ENCODE measurements at regions not wholly inside any gene's neighbourhood (a gene's known extent, or its start where the extent isn't known, plus 50 kb on each side); places are given as distances from the start of the nearest gene placed in this dataset.
"Not testable (repeated sequence)": the region's sequence is repeated elsewhere in the genome, so short reads cannot be mapped to it uniquely, and the experiment has no call there.

- not testable (repeated sequence) for ATAC-seq; H3K4me3 Mint-ChIP-seq; DNase-seq (ENCODE audit: low spot score in 2 of 2); H3K27ac Mint-ChIP-seq; H3K4me1 Mint-ChIP-seq; H3K9me3 Mint-ChIP-seq; H3K36me3 Mint-ChIP-seq
These were observed 80.6 kb upstream of the CLEC6A start for GRCh38 chr12:8375122-8375521.

- H3K4me3 Mint-ChIP-seq; DNase-seq (ENCODE audit: low spot score in 2 of 2); ATAC-seq; H3K9me3 Mint-ChIP-seq; H3K36me3 Mint-ChIP-seq; H3K4me1 Mint-ChIP-seq; H3K27ac Mint-ChIP-seq: not testable (repeated sequence)
These were observed 78.0 kb upstream of the CLEC6A start for GRCh38 chr12:8377756-8378155.

- not testable (repeated sequence) for DNase-seq (ENCODE audit: low spot score in 2 of 2); H3K27ac Mint-ChIP-seq; H3K4me1 Mint-ChIP-seq; ATAC-seq; H3K36me3 Mint-ChIP-seq; H3K9me3 Mint-ChIP-seq; H3K4me3 Mint-ChIP-seq
These were observed 73.2 kb upstream of the CLEC6A start for GRCh38 chr12:8382556-8382955.

- H3K36me3 Mint-ChIP-seq; H3K4me3 Mint-ChIP-seq; DNase-seq (ENCODE audit: low spot score in 2 of 2); H3K4me1 Mint-ChIP-seq; H3K9me3 Mint-ChIP-seq; H3K27ac Mint-ChIP-seq; ATAC-seq: not testable (repeated sequence)
These were observed 71.1 kb upstream of the CLEC6A start for GRCh38 chr12:8384686-8385085.

- not testable (repeated sequence) for H3K4me3 Mint-ChIP-seq, ATAC-seq, H3K9me3 Mint-ChIP-seq, H3K4me1 Mint-ChIP-seq, H3K27ac Mint-ChIP-seq, H3K36me3 Mint-ChIP-seq
- DNase-seq (ENCODE audit: low spot score in 2 of 2) = peak in 1 of 2 donors; percentile 40
These were observed 70.3 kb upstream of the CLEC6A start for GRCh38 chr12:8385431-8385830.

GRCh38 chr12:8386661-8387060 lies 69.1 kb upstream of the CLEC6A start:
- not testable (repeated sequence) for DNase-seq (ENCODE audit: low spot score in 2 of 2); H3K36me3 Mint-ChIP-seq; H3K27ac Mint-ChIP-seq; ATAC-seq; H3K4me1 Mint-ChIP-seq; H3K4me3 Mint-ChIP-seq; H3K9me3 Mint-ChIP-seq

GRCh38 chr12:8389296-8389695 lies 66.5 kb upstream of the CLEC6A start:
- H3K36me3 Mint-ChIP-seq, H3K4me1 Mint-ChIP-seq, H3K9me3 Mint-ChIP-seq, H3K27ac Mint-ChIP-seq, ATAC-seq: not testable (repeated sequence)
- DNase-seq (ENCODE audit: low spot score in 2 of 2) = peak in 1 of 2 donors; percentile 46
- peak overlapping the region; percentile 54 for H3K4me3 Mint-ChIP-seq

- peak overlapping the region; percentile 54 for H3K4me3 Mint-ChIP-seq
- H3K36me3 Mint-ChIP-seq, H3K4me1 Mint-ChIP-seq, H3K9me3 Mint-ChIP-seq, H3K27ac Mint-ChIP-seq: not testable (repeated sequence)
- DNase-seq (ENCODE audit: low spot score in 2 of 2) (peak; percentile 7 to 71), ATAC-seq (peak; percentile 75)
These were observed 65.6 kb upstream of the CLEC6A start for GRCh38 chr12:8390001-8390777.

- H3K9me3 Mint-ChIP-seq, H3K27ac Mint-ChIP-seq, H3K36me3 Mint-ChIP-seq, H3K4me1 Mint-ChIP-seq: not testable (repeated sequence)
- peak; percentile 85 to 88 for DNase-seq (ENCODE audit: low spot score in 2 of 2)
- peak overlapping the region; percentile 50 for H3K4me3 Mint-ChIP-seq
- peak; percentile 88 for ATAC-seq
These were observed 59.3 kb upstream of the CLEC6A start for GRCh38 chr12:8396225-8397071.

GRCh38 chr12:8397378-8397777 lies 58.4 kb upstream of the CLEC6A start:
- not testable (repeated sequence) for H3K9me3 Mint-ChIP-seq; H3K4me1 Mint-ChIP-seq; ATAC-seq; H3K4me3 Mint-ChIP-seq; H3K36me3 Mint-ChIP-seq; H3K27ac Mint-ChIP-seq; DNase-seq (ENCODE audit: low spot score in 2 of 2)

GRCh38 chr12:8399496-8400034 lies 56.2 kb upstream of the CLEC6A start:
- H3K36me3 Mint-ChIP-seq, H3K27ac Mint-ChIP-seq, H3K4me1 Mint-ChIP-seq, H3K9me3 Mint-ChIP-seq, ATAC-seq, H3K4me3 Mint-ChIP-seq: not testable (repeated sequence)
- DNase-seq (ENCODE audit: low spot score in 2 of 2) = peak in 1 of 2 donors; percentile 17

GRCh38 chr12:8403834-8404233 lies 51.9 kb upstream of the CLEC6A start:
- not testable (repeated sequence) for H3K9me3 Mint-ChIP-seq; H3K4me3 Mint-ChIP-seq; ATAC-seq; H3K27ac Mint-ChIP-seq; DNase-seq (ENCODE audit: low spot score in 2 of 2); H3K36me3 Mint-ChIP-seq; H3K4me1 Mint-ChIP-seq

- not testable (repeated sequence) for ATAC-seq, H3K36me3 Mint-ChIP-seq, H3K4me1 Mint-ChIP-seq, H3K9me3 Mint-ChIP-seq, H3K27ac Mint-ChIP-seq, H3K4me3 Mint-ChIP-seq
- DNase-seq (ENCODE audit: low spot score in 2 of 2) = peak in 1 of 2 donors; percentile 30
These were observed 51.4 kb upstream of the CLEC6A start for GRCh38 chr12:8404341-8404740.
